HepG2 (cell line): ENCODE measurements at regions not wholly inside any gene's neighbourhood (a gene's known extent, or its start where the extent isn't known, plus 50 kb on each side); places are given as distances from the start of the nearest gene placed in this dataset.

Source experiments
- ATAC-seq: fragments of 200-7000 bp; cut with Tn5 transposase; 3 replicates; pipeline ENCODE4 v1.9.1; 2020; ENCODE audit warnings: mild to moderate bottlenecking, moderate library complexity
- BruUV-seq: library from RNA; stranded (reverse); fragments of 400-500 nt; replicated peaks from 2 replicates; lab custom pipeline; 2021; lab: Mats Ljungman, UMichigan
- CTCF ChIA-PET: fragments of 300-600 bp; formaldehyde crosslinking; extraction: SDS; loops from one replicate; lab custom pipeline; 2021; ENCODE audit warnings: low total read pairs, inconsistent platforms, low intra/inter-chr PET ratio; lab: Yijun Ruan, JAX
- POLR2A ChIA-PET: fragments of 350-600 bp; sonication (Branson Sonifier 250); formaldehyde crosslinking; loops from one replicate; lab custom pipeline; 2020; ENCODE audit warnings: antibody characterized with exemption, inconsistent platforms; lab: Yijun Ruan, JAX
- DNase-seq: peaks from one replicate; pipeline ENCODE4 v3.0.0-alpha.2; 2015; ENCODE audit warnings: low spot score
- FAIRE-seq: peaks from 3 replicates; lab custom pipeline; 2011; peaks lifted over from hg19 to GRCh38; lab: Jason Lieb, UNC
- H2AFZ ChIP-seq: one replicate; pipeline ENCODE4 v1.6.1; 2011; ENCODE audit warnings: low read length, inconsistent platforms
- H3K27ac ChIP-seq: fragments of 300-600 bp; 3 replicates; pipeline ENCODE4 v1.8.0; 2011; ENCODE audit warnings: mixed run types, mild to moderate bottlenecking, mixed read lengths, low read length, inconsistent platforms; ENCODE audit not compliant: insufficient read depth; ENCODE audit errors: extremely low read length
- H3K27me3 ChIP-seq, 2 experiments: fragments of 200-600 bp in 1 of 2; 2 replicates in 1 of 2; 3 replicates in 1 of 2; pipeline versions ENCODE4 v1.6.0 to v1.8.0; 2011; ENCODE audit warnings: low read length in 2 of 2, mild to moderate bottlenecking in 2 of 2, moderate library complexity in 2 of 2, inconsistent platforms in 1 of 2; ENCODE audit not compliant: insufficient read depth in 2 of 2, control insufficient read depth in 1 of 2
- H3K36me3 ChIP-seq, 2 experiments: fragments of 200-600 bp in 1 of 2; replicated peaks in 1 of 2; 2 replicates in 1 of 2; 3 replicates in 1 of 2; pipeline versions ENCODE4 v1.5.1 to v1.8.0; 2011; ENCODE audit warnings: low read length in 2 of 2, inconsistent platforms in 1 of 2; ENCODE audit not compliant: insufficient read depth in 2 of 2, control insufficient read depth in 1 of 2
- H3K4me1 ChIP-seq: 2 replicates; pipeline ENCODE4 v1.5.1; 2012; ENCODE audit warnings: low read length, inconsistent platforms; ENCODE audit not compliant: insufficient read depth
- H3K4me2 ChIP-seq: 2 replicates; pipeline ENCODE4 v1.6.0; 2011; ENCODE audit warnings: low read depth, low read length, inconsistent platforms
- H3K4me3 ChIP-seq, 3 experiments: fragments of 200-600 bp in 1 of 3; sonication (generic), shearing (Covaris generic) in 1 of 3; replicated peaks in 1 of 3; 2 replicates each; pipeline ENCODE4 v1.5.1; 2011 to 2016; ENCODE audit warnings: low read length in 3 of 3, inconsistent platforms in 2 of 3, low read depth in 2 of 3, mild to moderate bottlenecking in 2 of 3, control low read depth in 1 of 3, mixed read lengths in 1 of 3; ENCODE audit not compliant: insufficient read depth in 1 of 3
- H3K79me2 ChIP-seq: one replicate; pipeline ENCODE4 v1.6.1; 2011; ENCODE audit warnings: low read length, inconsistent platforms; ENCODE audit not compliant: insufficient read depth
- H3K9ac ChIP-seq: 2 replicates; pipeline ENCODE4 v1.6.0; 2011; ENCODE audit warnings: mild to moderate bottlenecking, low read depth, low read length, inconsistent platforms; ENCODE audit not compliant: insufficient read depth
- H3K9me3 ChIP-seq: 2 replicates; pipeline ENCODE4 v1.5.1; 2012; ENCODE audit warnings: mild to moderate bottlenecking, low read length
- H4K20me1 ChIP-seq: 2 replicates; pipeline ENCODE4 v1.6.0; 2011; ENCODE audit warnings: inconsistent platforms, mild to moderate bottlenecking, low read length, moderate library complexity; ENCODE audit not compliant: insufficient read depth
- GATAD2A ChIP-seq: IDR thresholded peaks from 2 replicates; pipeline ENCODE4 v1.6.1; 2016
- NR1H2 ChIP-seq: sonication (generic); formaldehyde crosslinking; IDR thresholded peaks from 2 replicates; pipeline ENCODE4 v1.8.1; 2022; ENCODE audit warnings: low read depth, missing genetic modification reagents, borderline replicate concordance
- NR3C1 ChIP-seq: sonication (generic); formaldehyde crosslinking; IDR thresholded peaks from 2 replicates; pipeline ENCODE4 v1.4.0; 2020; ENCODE audit warnings: missing genetic modification reagents
- SP140L ChIP-seq: sonication (generic); formaldehyde crosslinking; IDR thresholded peaks from 2 replicates; pipeline ENCODE4 v1.4.0; 2020; ENCODE audit warnings: missing genetic modification reagents, borderline replicate concordance
- TP53 ChIP-seq: sonication (generic); formaldehyde crosslinking; conservative IDR thresholded peaks from 2 replicates; pipeline ENCODE4 v1.4.0; 2020; ENCODE audit warnings: missing genetic modification reagents
- ZFP41 ChIP-seq: sonication (generic); formaldehyde crosslinking; IDR thresholded peaks from 2 replicates; pipeline ENCODE4 v1.4.0; 2020; ENCODE audit warnings: mild to moderate bottlenecking, missing genetic modification reagents, borderline replicate concordance
- ZKSCAN8 ChIP-seq: IDR thresholded peaks from 2 replicates; pipeline ENCODE4 v1.6.1; 2016; ENCODE audit warnings: borderline replicate concordance, missing genetic modification reagents, missing compliant biosample characterization
- ZNF235 ChIP-seq: sonication (generic); formaldehyde crosslinking; IDR thresholded peaks from 2 replicates; pipeline ENCODE4 v1.8.1; 2023; ENCODE audit warnings: mild to moderate bottlenecking, missing genetic modification reagents, borderline replicate concordance
- ZNF570 ChIP-seq: sonication (generic); formaldehyde crosslinking; IDR thresholded peaks from 2 replicates; pipeline ENCODE4 v1.4.0; 2020; ENCODE audit warnings: mild to moderate bottlenecking, missing genetic modification reagents, borderline replicate concordance
- ZNF841 ChIP-seq: sonication (generic); formaldehyde crosslinking; IDR thresholded peaks from 2 replicates; pipeline ENCODE4 v1.8.1; 2023; ENCODE audit warnings: missing genetic modification reagents, borderline replicate concordance
- WGBS: methylation state at CpG from one replicate; pipeline ENCODE4 v1.1.6; 2017; ENCODE audit warnings: low lambda C conversion rate; 5-methylcytosine and 5-hydroxymethylcytosine counted together
- in situ Hi-C: cut with HindIII; loops from 2 replicates; pipeline ENCODE4 v1.10.0; 2017; ENCODE audit warnings: low pct_unique_long_range_greater_than_20kb; ENCODE audit not compliant: extremely low pct_ligation_motif_present
- intact Hi-C: fragments of 100-400 bp; cut with micrococcal nuclease; formaldehyde crosslinking; loops from one replicate; pipeline ENCODE4 v1.10.0; 2022; ENCODE audit not compliant: unreplicated experiment
- TF ChIP-seq, protein P1 (sequence below): sonication (generic); formaldehyde crosslinking; IDR thresholded peaks from 2 replicates; pipeline ENCODE4 v1.4.0; 2020; ENCODE audit warnings: mild to moderate bottlenecking, missing genetic modification reagents

DNA sequence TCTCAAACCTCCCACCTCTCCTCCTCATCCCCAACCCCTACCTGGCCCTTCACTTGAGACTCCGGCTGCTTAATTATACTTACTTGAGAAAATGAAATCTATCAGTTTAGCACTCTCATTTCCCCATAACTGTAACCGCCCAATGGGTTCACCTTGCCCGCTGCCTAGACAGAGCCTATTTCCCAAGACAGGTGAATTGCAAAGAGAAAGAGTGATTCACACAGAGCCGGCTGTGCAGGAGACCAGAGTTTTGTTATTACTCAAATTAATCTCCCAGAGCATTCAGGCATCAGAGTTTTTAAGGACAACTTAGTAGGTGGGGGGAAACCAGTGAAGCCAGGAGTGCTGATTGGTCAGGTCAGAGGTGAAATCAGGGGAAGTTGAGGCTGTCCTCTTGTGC, 301.4 kb upstream of the CDYL start:
- Histone ChIP-seq H3K4me1 (no peaks in the 10 kb centered on the region), H3K9me3 (peaks cover 18% of the 10 kb centered on the region), H2AFZ (no peak overlapping the region), H3K4me2 (no peak overlapping the region), H3K9ac (no peak overlapping the region), H3K4me3 (no peak overlapping the region), H3K27ac (no peak overlapping the region), H3K79me2 (no peaks in the 10 kb centered on the region), H3K36me3 (no peaks in the 10 kb centered on the region), H4K20me1 (no peaks in the 10 kb centered on the region), H3K27me3 (peaks cover 0 to 57% of the 10 kb centered on the region in 2 experiments; a peak in 4 of 5 replicates)
- 8% methylated on average over 4 of the region's 4 CpGs for WGBS
- BruUV-seq: no TSS peak
- in situ Hi-C loops: no loop called here
- no peak for TF ChIP-seq ZFP41
- TF ChIP-seq, protein P1, sequence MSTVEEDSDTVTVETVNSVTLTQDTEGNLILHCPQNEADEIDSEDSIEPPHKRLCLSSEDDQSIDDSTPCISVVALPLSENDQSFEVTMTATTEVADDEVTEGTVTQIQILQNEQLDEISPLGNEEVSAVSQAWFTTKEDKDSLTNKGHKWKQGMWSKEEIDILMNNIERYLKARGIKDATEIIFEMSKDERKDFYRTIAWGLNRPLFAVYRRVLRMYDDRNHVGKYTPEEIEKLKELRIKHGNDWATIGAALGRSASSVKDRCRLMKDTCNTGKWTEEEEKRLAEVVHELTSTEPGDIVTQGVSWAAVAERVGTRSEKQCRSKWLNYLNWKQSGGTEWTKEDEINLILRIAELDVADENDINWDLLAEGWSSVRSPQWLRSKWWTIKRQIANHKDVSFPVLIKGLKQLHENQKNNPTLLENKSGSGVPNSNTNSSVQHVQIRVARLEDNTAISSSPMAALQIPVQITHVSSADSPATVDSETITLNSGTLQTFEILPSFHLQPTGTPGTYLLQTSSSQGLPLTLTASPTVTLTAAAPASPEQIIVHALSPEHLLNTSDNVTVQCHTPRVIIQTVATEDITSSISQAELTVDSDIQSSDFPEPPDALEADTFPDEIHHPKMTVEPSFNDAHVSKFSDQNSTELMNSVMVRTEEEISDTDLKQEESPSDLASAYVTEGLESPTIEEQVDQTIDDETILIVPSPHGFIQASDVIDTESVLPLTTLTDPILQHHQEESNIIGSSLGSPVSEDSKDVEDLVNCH (CRISPR knock-in tag): no peak
- TF ChIP-seq GATAD2A (CRISPR knock-in tag): no peak
- no peak for TF ChIP-seq SP140L
- TF ChIP-seq ZNF235 (CRISPR knock-in tag): no peak
- no peak for TF ChIP-seq TP53
- TF ChIP-seq NR3C1 (CRISPR knock-in tag): no peak
- TF ChIP-seq NR1H2 (CRISPR knock-in tag): no peak
- TF ChIP-seq ZKSCAN8: no peak
- no peak for TF ChIP-seq ZNF570 (CRISPR knock-in tag)
- no peak for TF ChIP-seq ZNF841 (CRISPR knock-in tag)
- CTCF ChIA-PET: no interaction called here
- no peak for FAIRE-seq
- DNase-seq: no peak
- intact Hi-C loops: no loop called here
- ATAC-seq: no peak
- POLR2A ChIA-PET: no interaction called here
